ENCODE measurements at regions not wholly inside any gene's neighbourhood (a gene's known extent, or its start where the extent isn't known, plus 50 kb on each side); places are given as distances from the start of the nearest gene placed in this dataset.

GRCh38 chr10:110375121-110375520, 70.4 kb upstream of the SMNDC1 start:
- H3K4me1 ChIP-seq (ENCODE audit: control insufficient read depth, insufficient read depth, low read length): peaks cover 9% of the 10 kb centered on the region

DNA sequence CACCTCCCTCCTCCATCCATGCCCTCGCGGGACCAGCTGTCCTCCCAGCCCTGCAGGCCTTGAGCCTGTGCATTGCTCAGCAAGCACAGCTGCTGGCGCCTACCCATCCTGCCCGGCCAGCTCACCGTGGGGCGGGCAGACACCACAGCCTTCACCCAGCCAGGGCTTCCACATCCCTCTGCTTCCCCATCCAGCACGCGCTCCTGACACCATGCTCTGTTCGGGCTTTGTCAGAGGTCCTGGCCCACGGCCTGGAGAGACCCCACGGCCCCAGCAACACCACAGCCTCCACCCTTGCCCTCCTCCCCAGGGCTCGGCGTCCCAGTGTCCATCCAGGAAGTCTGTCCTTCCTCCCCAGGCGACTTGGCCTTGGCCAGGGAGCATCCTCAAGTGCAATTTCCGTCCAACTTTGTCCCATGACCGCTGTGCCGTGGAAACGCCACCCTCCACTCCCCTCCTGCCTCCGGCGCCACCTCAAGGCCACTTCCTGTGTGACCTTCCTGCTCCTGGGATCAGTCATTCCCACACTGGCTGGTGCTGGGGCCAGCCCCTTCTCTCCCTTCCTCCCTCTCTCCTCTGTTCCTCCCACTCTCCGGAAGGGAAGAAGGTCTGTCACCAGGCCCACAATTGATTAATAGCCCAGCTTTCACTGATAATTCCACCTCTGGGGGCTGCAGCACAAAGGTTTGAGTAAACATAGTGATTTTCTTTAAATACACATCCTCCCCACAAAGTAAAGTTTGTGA, 71.5 kb upstream of the SMNDC1 start:
- H3K4me1 ChIP-seq (ENCODE audit: control insufficient read depth, insufficient read depth, low read length): peaks cover 9% of the 10 kb centered on the region
- no peaks in the 10 kb centered on the region for H3K27me3 ChIP-seq (ENCODE audit: control insufficient read depth, insufficient read depth, low read length)
- no peak overlapping the region for H3K9ac ChIP-seq (ENCODE audit: low read length)
- H3K27ac ChIP-seq (ENCODE audit: low read depth, low read length): no peak overlapping the region
- H3K9me3 ChIP-seq (ENCODE audit: control insufficient read depth, insufficient read depth, low read depth, low read length): no peaks in the 10 kb centered on the region
- H3K4me3 ChIP-seq (ENCODE audit: low read depth, low read length): no peak overlapping the region
- H3K36me3 ChIP-seq (ENCODE audit: control insufficient read depth, insufficient read depth, low read length): no peaks in the 10 kb centered on the region

More at GRCh38 chr10:110375121-110375520, 70.4 kb upstream of the SMNDC1 start:
- H3K36me3 ChIP-seq (ENCODE audit: control insufficient read depth, insufficient read depth, low read length): no peaks in the 10 kb centered on the region
- no peak overlapping the region for H3K4me3 ChIP-seq (ENCODE audit: low read depth, low read length)
- H3K9ac ChIP-seq (ENCODE audit: low read length): no peak overlapping the region
- no peaks in the 10 kb centered on the region for H3K27me3 ChIP-seq (ENCODE audit: control insufficient read depth, insufficient read depth, low read length)
- no peak overlapping the region for H3K27ac ChIP-seq (ENCODE audit: low read depth, low read length)
- H3K9me3 ChIP-seq (ENCODE audit: control insufficient read depth, insufficient read depth, low read depth, low read length): no peaks in the 10 kb centered on the region

DNA sequence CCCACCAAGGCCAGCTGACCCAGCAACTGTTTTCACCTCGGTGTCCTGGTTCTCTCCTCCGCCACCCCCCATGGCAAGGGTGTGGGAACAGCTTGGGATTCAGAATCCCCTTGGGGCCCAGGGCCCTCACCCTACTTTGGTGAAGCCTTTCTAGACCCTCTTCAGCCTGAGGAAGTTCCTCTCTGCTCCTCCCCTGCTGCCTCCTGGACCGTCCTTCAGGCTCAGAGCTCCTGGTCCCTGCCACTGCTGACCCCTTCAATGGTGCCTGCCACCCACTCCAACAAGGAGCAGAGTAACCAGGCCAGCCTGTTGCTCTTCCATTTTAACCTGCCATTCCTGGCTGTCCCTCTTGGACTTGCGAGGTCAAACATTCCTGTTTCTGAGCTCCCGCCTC, 72.0 kb upstream of the SMNDC1 start:
- Histone ChIP-seq H3K27me3 (ENCODE audit: control insufficient read depth, insufficient read depth, low read length) (no peaks in the 10 kb centered on the region), H3K4me3 (ENCODE audit: low read depth, low read length) (no peak overlapping the region), H3K9me3 (ENCODE audit: control insufficient read depth, insufficient read depth, low read depth, low read length) (no peaks in the 10 kb centered on the region), H3K4me1 (ENCODE audit: control insufficient read depth, insufficient read depth, low read length) (peaks cover 9% of the 10 kb centered on the region), H3K27ac (ENCODE audit: low read depth, low read length) (no peak overlapping the region), H3K9ac (ENCODE audit: low read length) (no peak overlapping the region), H3K36me3 (ENCODE audit: control insufficient read depth, insufficient read depth, low read length) (no peaks in the 10 kb centered on the region)

GRCh38 chr10:110378006-110378405, 73.3 kb upstream of the SMNDC1 start:
- H3K4me3 ChIP-seq (ENCODE audit: low read depth, low read length): no peak overlapping the region
- H3K27ac ChIP-seq (ENCODE audit: low read depth, low read length): no peak overlapping the region
- H3K4me1 ChIP-seq (ENCODE audit: control insufficient read depth, insufficient read depth, low read length): peaks cover 2% of the 10 kb centered on the region

GRCh38 chr10:110378533-110379108, 73.9 kb upstream of the SMNDC1 start:
- H3K4me3 ChIP-seq (ENCODE audit: low read depth, low read length): no peak overlapping the region
- H3K27me3 ChIP-seq (ENCODE audit: control insufficient read depth, insufficient read depth, low read length): no peaks in the 10 kb centered on the region
- H3K27ac ChIP-seq (ENCODE audit: low read depth, low read length): no peak overlapping the region
- no peak overlapping the region for H3K9ac ChIP-seq (ENCODE audit: low read length)
- H3K9me3 ChIP-seq (ENCODE audit: control insufficient read depth, insufficient read depth, low read depth, low read length): no peaks in the 10 kb centered on the region
- no peaks in the 10 kb centered on the region; the same call in 1 of the 2 replicates for H3K4me1 ChIP-seq (ENCODE audit: control insufficient read depth, insufficient read depth, low read length)
- H3K36me3 ChIP-seq (ENCODE audit: control insufficient read depth, insufficient read depth, low read length): no peaks in the 10 kb centered on the region

More at GRCh38 chr10:110378006-110378405, 73.3 kb upstream of the SMNDC1 start:
- Histone ChIP-seq H3K36me3 (ENCODE audit: control insufficient read depth, insufficient read depth, low read length) (no peaks in the 10 kb centered on the region), H3K27me3 (ENCODE audit: control insufficient read depth, insufficient read depth, low read length) (no peaks in the 10 kb centered on the region), H3K9ac (ENCODE audit: low read length) (no peak overlapping the region), H3K9me3 (ENCODE audit: control insufficient read depth, insufficient read depth, low read depth, low read length) (no peaks in the 10 kb centered on the region)

DNA sequence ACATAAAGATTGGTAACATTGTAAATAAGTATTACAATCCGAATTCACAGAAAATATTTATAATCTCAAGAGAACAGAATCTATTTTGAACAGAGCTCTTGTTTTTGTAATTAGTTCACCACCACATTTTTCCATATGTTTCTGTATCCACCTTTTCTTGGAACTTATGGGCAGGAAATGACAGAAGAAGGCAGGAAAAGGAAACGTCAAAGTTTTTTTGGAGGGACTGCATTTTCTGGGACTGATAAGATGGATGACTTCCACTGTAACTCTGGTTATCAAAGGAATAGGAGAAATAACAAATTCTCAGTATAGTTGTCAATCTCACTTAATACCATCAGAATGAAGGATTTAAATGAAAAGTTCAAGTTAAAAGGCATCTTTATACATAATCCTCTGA, 75.1 kb upstream of the SMNDC1 start:
- no peaks in the 10 kb centered on the region for H3K27me3 ChIP-seq (ENCODE audit: control insufficient read depth, insufficient read depth, low read length)

GRCh38 chr10:110380293-110380692, 75.6 kb upstream of the SMNDC1 start:
- H3K27ac ChIP-seq (ENCODE audit: low read depth, low read length): no peak overlapping the region
- H3K36me3 ChIP-seq (ENCODE audit: control insufficient read depth, insufficient read depth, low read length): no peaks in the 10 kb centered on the region
- H3K4me1 ChIP-seq (ENCODE audit: control insufficient read depth, insufficient read depth, low read length): no peaks in the 10 kb centered on the region; the same call in 1 of the 2 replicates
- no peaks in the 10 kb centered on the region for H3K9me3 ChIP-seq (ENCODE audit: control insufficient read depth, insufficient read depth, low read depth, low read length)
- H3K27me3 ChIP-seq (ENCODE audit: control insufficient read depth, insufficient read depth, low read length): no peaks in the 10 kb centered on the region
- no peak overlapping the region for H3K4me3 ChIP-seq (ENCODE audit: low read depth, low read length)
- H3K9ac ChIP-seq (ENCODE audit: low read length): no peak overlapping the region

More for the DNA sequence above, 75.1 kb upstream of the SMNDC1 start:
- Histone ChIP-seq H3K4me1 (ENCODE audit: control insufficient read depth, insufficient read depth, low read length) (no peaks in the 10 kb centered on the region; the same call in 1 of the 2 replicates), H3K36me3 (ENCODE audit: control insufficient read depth, insufficient read depth, low read length) (no peaks in the 10 kb centered on the region), H3K9me3 (ENCODE audit: control insufficient read depth, insufficient read depth, low read depth, low read length) (no peaks in the 10 kb centered on the region), H3K9ac (ENCODE audit: low read length) (no peak overlapping the region), H3K27ac (ENCODE audit: low read depth, low read length) (no peak overlapping the region), H3K4me3 (ENCODE audit: low read depth, low read length) (no peak overlapping the region)

DNA sequence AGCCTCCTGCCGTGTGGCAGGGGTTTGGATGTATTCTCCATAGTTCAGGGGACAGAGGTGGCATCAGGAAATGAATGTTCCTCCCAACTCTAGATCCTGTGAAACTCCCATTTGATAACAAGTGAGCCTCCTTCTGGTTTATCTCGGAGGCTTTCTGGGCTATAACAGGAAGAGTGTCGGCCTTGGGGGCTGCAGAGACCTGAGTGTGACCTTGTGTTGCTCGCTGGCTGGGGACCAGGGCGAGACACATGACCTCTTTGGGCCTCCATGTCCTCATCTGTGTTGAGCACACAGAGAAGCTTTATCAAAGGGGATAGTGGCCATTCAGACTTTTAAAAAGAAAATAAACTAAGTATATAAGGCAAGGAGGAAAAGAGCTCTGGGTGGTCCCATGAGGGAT, 78.0 kb upstream of the SMNDC1 start:
- H3K27me3 ChIP-seq (ENCODE audit: control insufficient read depth, insufficient read depth, low read length): no peaks in the 10 kb centered on the region
- H3K9me3 ChIP-seq (ENCODE audit: control insufficient read depth, insufficient read depth, low read depth, low read length): no peaks in the 10 kb centered on the region
- no peaks in the 10 kb centered on the region for H3K36me3 ChIP-seq (ENCODE audit: control insufficient read depth, insufficient read depth, low read length)
- no peaks in the 10 kb centered on the region for H3K4me1 ChIP-seq (ENCODE audit: control insufficient read depth, insufficient read depth, low read length)
- H3K4me3 ChIP-seq (ENCODE audit: low read depth, low read length): no peak overlapping the region
- H3K9ac ChIP-seq (ENCODE audit: low read length): no peak overlapping the region
- H3K27ac ChIP-seq (ENCODE audit: low read depth, low read length): no peak overlapping the region

- Histone ChIP-seq H3K27ac (ENCODE audit: low read depth, low read length) (no peak overlapping the region), H3K4me3 (ENCODE audit: low read depth, low read length) (no peak overlapping the region)
Observed at GRCh38 chr10:110387617-110387982, 82.9 kb upstream of the SMNDC1 start.

GRCh38 chr10:110387983-110388686, 83.4 kb upstream of the SMNDC1 start:
- no peak overlapping the region for H3K9ac ChIP-seq (ENCODE audit: low read length)
- no peak overlapping the region for H3K27ac ChIP-seq (ENCODE audit: low read depth, low read length)
- H3K36me3 ChIP-seq (ENCODE audit: control insufficient read depth, insufficient read depth, low read length): no peaks in the 10 kb centered on the region
- H3K4me1 ChIP-seq (ENCODE audit: control insufficient read depth, insufficient read depth, low read length): peaks cover 11% of the 10 kb centered on the region
- H3K4me3 ChIP-seq (ENCODE audit: low read depth, low read length): no peak overlapping the region
- H3K27me3 ChIP-seq (ENCODE audit: control insufficient read depth, insufficient read depth, low read length): no peaks in the 10 kb centered on the region; the same call in 1 of the 2 replicates
- H3K9me3 ChIP-seq (ENCODE audit: control insufficient read depth, insufficient read depth, low read depth, low read length): no peaks in the 10 kb centered on the region

More at GRCh38 chr10:110387617-110387982, 82.9 kb upstream of the SMNDC1 start:
- H3K9me3 ChIP-seq (ENCODE audit: control insufficient read depth, insufficient read depth, low read depth, low read length): no peaks in the 10 kb centered on the region
- H3K4me1 ChIP-seq (ENCODE audit: control insufficient read depth, insufficient read depth, low read length): peaks cover 5% of the 10 kb centered on the region
- no peak overlapping the region for H3K9ac ChIP-seq (ENCODE audit: low read length)
- H3K27me3 ChIP-seq (ENCODE audit: control insufficient read depth, insufficient read depth, low read length): no peaks in the 10 kb centered on the region; the same call in 1 of the 2 replicates
- H3K36me3 ChIP-seq (ENCODE audit: control insufficient read depth, insufficient read depth, low read length): no peaks in the 10 kb centered on the region

DNA sequence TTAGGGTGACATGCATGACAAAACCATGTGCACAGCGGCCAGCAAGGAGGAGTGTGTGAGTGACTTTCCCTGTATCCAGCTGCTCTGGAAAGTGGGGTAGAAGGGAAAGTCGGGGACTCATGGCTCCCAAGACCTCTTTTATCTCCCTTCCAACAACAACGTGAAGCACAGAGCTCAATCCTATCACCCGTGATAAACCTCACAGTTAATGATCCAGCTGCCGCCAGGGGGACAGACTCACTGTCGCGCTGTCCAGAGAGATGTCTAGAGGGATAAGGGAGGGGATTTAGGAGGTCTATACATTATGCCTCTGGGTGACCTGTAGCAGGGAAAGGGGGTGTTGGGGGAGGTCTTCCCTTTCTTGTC, 84.0 kb upstream of the SMNDC1 start:
- Histone ChIP-seq H3K27ac (ENCODE audit: low read depth, low read length) (no peak overlapping the region), H3K4me1 (ENCODE audit: control insufficient read depth, insufficient read depth, low read length) (peaks cover 15% of the 10 kb centered on the region), H3K27me3 (ENCODE audit: control insufficient read depth, insufficient read depth, low read length) (no peaks in the 10 kb centered on the region; the same call in 1 of the 2 replicates), H3K9ac (ENCODE audit: low read length) (no peak overlapping the region), H3K4me3 (ENCODE audit: low read depth, low read length) (no peak overlapping the region), H3K36me3 (ENCODE audit: control insufficient read depth, insufficient read depth, low read length) (no peaks in the 10 kb centered on the region), H3K9me3 (ENCODE audit: control insufficient read depth, insufficient read depth, low read depth, low read length) (no peaks in the 10 kb centered on the region)

Measured in HUES6 (cell line).